Thoracic aorta (tissue), 2 donors: ENCODE measurements at regions not wholly inside any gene's neighbourhood (a gene's known extent, or its start where the extent isn't known, plus 50 kb on each side); places are given as distances from the start of the nearest gene placed in this dataset.
A peak's percentile ranks its signal among the peaks of the same experiment; 100 is the strongest.

Source experiments
- ATAC-seq: fragments of 150-250 bp; one replicate; pipeline ENCODE4 v1.8.0; 2017; ENCODE audit warnings: low read depth; ENCODE audit not compliant: insufficient number of reproducible peaks, low FRiP score
- DNase-seq: peaks from one replicate; pipeline ENCODE4 v3.0.0-alpha.2; 2020; ENCODE audit warnings: low spot score
- H3K27ac ChIP-seq, 2 donors: fragments of 200-600 bp; sonication (generic); 1 replicate in 1 of 2; 2 replicates in 1 of 2; pipeline ENCODE4 v1.5.1; 2016; ENCODE audit warnings: mild to moderate bottlenecking in 2 of 2, moderate library complexity in 2 of 2
- H3K27me3 ChIP-seq: fragments of 200-600 bp; sonication (generic); replicated peaks from 2 replicates; pipeline ENCODE4 v1.6.0; 2016; ENCODE audit warnings: mild to moderate bottlenecking; ENCODE audit not compliant: insufficient read depth
- H3K36me3 ChIP-seq: fragments of 200-600 bp; sonication (generic); one replicate; pipeline ENCODE4 v1.5.1; 2016
- H3K4me1 ChIP-seq, 2 donors: fragments of 200-600 bp; sonication (generic); 1 replicate in 1 of 2; 2 replicates in 1 of 2; pipeline versions ENCODE4 v1.5.1 to v1.6.0; 2016; ENCODE audit warnings: low read depth in 2 of 2, mild to moderate bottlenecking in 1 of 2; ENCODE audit not compliant: control insufficient read depth in 1 of 2
- H3K4me3 ChIP-seq: fragments of 200-600 bp; sonication (generic); 2 replicates; pipeline ENCODE4 v1.5.1; 2016; ENCODE audit warnings: mild to moderate bottlenecking
- H3K9me3 ChIP-seq: fragments of 200-600 bp; sonication (generic); 2 replicates; pipeline ENCODE4 v1.5.1; 2016
- TF ChIP-seq, protein P1 (sequence below): fragments of 200-600 bp; sonication (generic); IDR thresholded peaks from one replicate; pipeline ENCODE4 v1.5.1; 2019; ENCODE audit warnings: antibody characterized with exemption

DNA sequence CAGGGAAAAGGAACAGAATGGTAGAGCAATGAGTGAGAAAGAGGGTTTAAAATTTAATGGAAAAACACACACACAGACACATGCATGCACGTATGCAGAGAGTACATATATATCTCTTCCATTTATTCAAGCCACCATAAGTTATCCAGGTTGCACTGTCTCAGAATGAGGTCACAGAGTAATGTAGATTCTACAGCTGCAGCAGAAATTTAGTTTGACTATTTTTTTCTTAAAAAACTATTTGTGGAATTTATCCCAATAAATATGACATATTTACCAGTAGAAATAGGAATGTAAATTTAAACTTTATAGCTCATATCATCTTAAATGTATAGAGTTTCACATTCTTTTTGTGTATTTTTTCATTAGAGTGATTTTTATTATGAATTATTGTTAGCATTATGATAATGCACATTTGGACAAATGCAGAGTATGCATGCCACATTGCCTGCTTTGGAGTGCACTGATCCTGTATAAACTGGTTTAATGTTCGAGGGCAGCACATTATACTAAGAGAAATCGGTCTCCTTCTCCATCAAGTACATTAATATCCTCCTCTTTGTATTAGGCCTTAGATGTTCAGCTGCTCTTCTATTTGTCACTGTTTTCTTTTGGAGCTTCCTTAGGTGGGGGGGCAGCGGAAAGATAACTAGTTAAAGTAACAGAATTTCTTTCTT lies 216.3 kb upstream of the TARS1 start:
- Histone ChIP-seq H3K4me3 (no peak overlapping the region), H3K9me3 (no peaks in the 10 kb centered on the region), H3K4me1 (peaks cover 32 to 47% of the 10 kb centered on the region in 2 donors), H3K27me3 (no peaks in the 10 kb centered on the region), H3K27ac (peak overlapping the region in 1 of 2 donors; percentile 43), H3K36me3 (no peaks in the 10 kb centered on the region)
- ATAC-seq (no peak), DNase-seq (no peak)
- TF ChIP-seq, protein P1, sequence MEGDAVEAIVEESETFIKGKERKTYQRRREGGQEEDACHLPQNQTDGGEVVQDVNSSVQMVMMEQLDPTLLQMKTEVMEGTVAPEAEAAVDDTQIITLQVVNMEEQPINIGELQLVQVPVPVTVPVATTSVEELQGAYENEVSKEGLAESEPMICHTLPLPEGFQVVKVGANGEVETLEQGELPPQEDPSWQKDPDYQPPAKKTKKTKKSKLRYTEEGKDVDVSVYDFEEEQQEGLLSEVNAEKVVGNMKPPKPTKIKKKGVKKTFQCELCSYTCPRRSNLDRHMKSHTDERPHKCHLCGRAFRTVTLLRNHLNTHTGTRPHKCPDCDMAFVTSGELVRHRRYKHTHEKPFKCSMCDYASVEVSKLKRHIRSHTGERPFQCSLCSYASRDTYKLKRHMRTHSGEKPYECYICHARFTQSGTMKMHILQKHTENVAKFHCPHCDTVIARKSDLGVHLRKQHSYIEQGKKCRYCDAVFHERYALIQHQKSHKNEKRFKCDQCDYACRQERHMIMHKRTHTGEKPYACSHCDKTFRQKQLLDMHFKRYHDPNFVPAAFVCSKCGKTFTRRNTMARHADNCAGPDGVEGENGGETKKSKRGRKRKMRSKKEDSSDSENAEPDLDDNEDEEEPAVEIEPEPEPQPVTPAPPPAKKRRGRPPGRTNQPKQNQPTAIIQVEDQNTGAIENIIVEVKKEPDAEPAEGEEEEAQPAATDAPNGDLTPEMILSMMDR = no peak

GRCh38 chr5:33227247-33227646 lies 213.5 kb upstream of the TARS1 start:
- no peak for DNase-seq
- no peak for ATAC-seq
- Histone ChIP-seq H3K27ac (peak overlapping the region; percentile 65 to 79), H3K27me3 (no peaks in the 10 kb centered on the region), H3K4me3 (no peak overlapping the region), H3K4me1 (peaks cover 32 to 64% of the 10 kb centered on the region in 2 donors), H3K36me3 (no peaks in the 10 kb centered on the region), H3K9me3 (no peaks in the 10 kb centered on the region)
- TF ChIP-seq, protein P1 = no peak

- TF ChIP-seq, protein P1 = no peak
- Histone ChIP-seq H3K9me3 (no peaks in the 10 kb centered on the region), H3K36me3 (no peaks in the 10 kb centered on the region), H3K4me3 (no peak overlapping the region), H3K27ac (peak overlapping the region; percentile 65 to 79), H3K27me3 (no peaks in the 10 kb centered on the region), H3K4me1 (peaks cover 32 to 67% of the 10 kb centered on the region in 2 donors)
- ATAC-seq = no peak
- DNase-seq = no peak
Measured at GRCh38 chr5:33227746-33228145, 213.0 kb upstream of the TARS1 start.

- Histone ChIP-seq H3K9me3 (no peaks in the 10 kb centered on the region), H3K4me1 (peaks cover 32 to 67% of the 10 kb centered on the region in 2 donors), H3K36me3 (no peaks in the 10 kb centered on the region), H3K27ac (peak overlapping the region; percentile 65 to 79), H3K27me3 (no peaks in the 10 kb centered on the region), H3K4me3 (no peak overlapping the region)
- DNase-seq (no peak), ATAC-seq (no peak)
- TF ChIP-seq, protein P1 = no peak
Measured at GRCh38 chr5:33228149-33228548, 212.6 kb upstream of the TARS1 start.

- TF ChIP-seq, protein P1 = no peak
- no peak for DNase-seq
- no peak for ATAC-seq
Measured at GRCh38 chr5:33229216-33229615, 211.5 kb upstream of the TARS1 start.

More at GRCh38 chr5:33229216-33229615, 211.5 kb upstream of the TARS1 start:
- Histone ChIP-seq H3K27me3 (no peaks in the 10 kb centered on the region), H3K36me3 (no peaks in the 10 kb centered on the region), H3K27ac (peak overlapping the region; percentile 60 to 65), H3K9me3 (no peaks in the 10 kb centered on the region), H3K4me3 (no peak overlapping the region), H3K4me1 (peaks cover 22 to 59% of the 10 kb centered on the region in 2 donors)
